Activated CD8-positive, alpha-beta T cell treated with anti-CD3 and anti-CD28 coated beads, Interleukin-2, amount 10 ng/mL, durations not matched to agents 7 days and 5 days (primary cell): ENCODE measurements at regions not wholly inside any gene's neighbourhood (a gene's known extent, or its start where the extent isn't known, plus 50 kb on each side); places are given as distances from the start of the nearest gene placed in this dataset.

Experiments used
- ATAC-seq: fragments of 150-1000 bp; cut with Tn5 transposase; one replicate; pipeline ENCODE4 v1.10.0; 2021; ENCODE audit warnings: moderate library complexity
- CTCF ChIA-PET: fragments of 350-600 bp; sonication (Branson Sonifier 250); formaldehyde crosslinking; loops from one replicate; lab custom pipeline; 2021; ENCODE audit warnings: antibody characterized with exemption; lab: Charles Lee
- POLR2A ChIA-PET: fragments of 350-600 bp; sonication (Branson Sonifier 250); formaldehyde crosslinking; loops from one replicate; lab custom pipeline; 2021; ENCODE audit warnings: antibody characterized with exemption; lab: Charles Lee
- DNase-seq: peaks from one replicate; pipeline ENCODE4 v3.0.0-alpha.2; 2020
- H3K27ac Mint-ChIP-seq: one replicate; pipeline ENCODE4 v1.8.0; 2021; ENCODE audit warnings: mild to moderate bottlenecking, mixed read lengths
- H3K27me3 Mint-ChIP-seq: one replicate; pipeline ENCODE4 v1.8.0; 2021; ENCODE audit warnings: low read depth, mixed read lengths
- H3K36me3 Mint-ChIP-seq: one replicate; pipeline ENCODE4 v1.8.0; 2021; ENCODE audit warnings: low read depth, mixed read lengths
- H3K4me1 Mint-ChIP-seq: one replicate; pipeline ENCODE4 v1.8.0; 2021; ENCODE audit warnings: low read depth, mixed read lengths
- H3K4me3 Mint-ChIP-seq: one replicate; pipeline ENCODE4 v1.8.0; 2021; ENCODE audit warnings: mild to moderate bottlenecking, mixed read lengths
- H3K9me3 Mint-ChIP-seq: one replicate; pipeline ENCODE4 v1.8.0; 2022; ENCODE audit warnings: mixed read lengths; ENCODE audit not compliant: insufficient read depth

GRCh38 chr18:72638376-72638775, 94.2 kb upstream of the CBLN2 start:
- no peak overlapping the region for H3K4me3 Mint-ChIP-seq
- ChIA-PET CTCF (no interaction called here), POLR2A (no interaction called here)
- H3K36me3 Mint-ChIP-seq, result no peaks in the 10 kb centered on the region
- no peaks in the 10 kb centered on the region for H3K9me3 Mint-ChIP-seq
- no peak for ATAC-seq
- no peak overlapping the region for H3K27ac Mint-ChIP-seq
- DNase-seq, result no peak
- no peaks in the 10 kb centered on the region for H3K4me1 Mint-ChIP-seq
- no peaks in the 10 kb centered on the region for H3K27me3 Mint-ChIP-seq

GRCh38 chr18:72637721-72638120, 93.6 kb upstream of the CBLN2 start:
- DNase-seq (no peak), ATAC-seq (no peak)
- Mint-ChIP-seq H3K27ac (no peak overlapping the region), H3K36me3 (no peaks in the 10 kb centered on the region), H3K4me1 (no peaks in the 10 kb centered on the region), H3K27me3 (no peaks in the 10 kb centered on the region), H3K9me3 (no peaks in the 10 kb centered on the region), H3K4me3 (no peak overlapping the region)
- ChIA-PET CTCF (no interaction called here), POLR2A (no interaction called here)

- Mint-ChIP-seq H3K36me3 (no peaks in the 10 kb centered on the region), H3K9me3 (no peaks in the 10 kb centered on the region), H3K27ac (no peak overlapping the region), H3K4me3 (no peak overlapping the region), H3K27me3 (no peaks in the 10 kb centered on the region), H3K4me1 (no peaks in the 10 kb centered on the region)
- ATAC-seq, result no peak
- ChIA-PET CTCF (no interaction called here), POLR2A (interaction anchor here (0.6 kb wide), 1 partner anchor 8 kb away, joined by 3 read pairs; no protein-coding TSS in a partner anchor)
- DNase-seq, result no peak
Observed at GRCh38 chr18:72637299-72637698, 93.2 kb upstream of the CBLN2 start.

- POLR2A ChIA-PET, result interaction anchor here (0.6 kb wide), 1 partner anchor 9 kb away, joined by 3 read pairs; no protein-coding TSS in a partner anchor
- H3K4me3 Mint-ChIP-seq, result no peak overlapping the region
- H3K9me3 Mint-ChIP-seq, result no peaks in the 10 kb centered on the region
- no peaks in the 10 kb centered on the region for H3K36me3 Mint-ChIP-seq
- CTCF ChIA-PET, result no interaction called here
- no peaks in the 10 kb centered on the region for H3K27me3 Mint-ChIP-seq
- no peak overlapping the region for H3K27ac Mint-ChIP-seq
- ATAC-seq (no peak), DNase-seq (no peak)
- H3K4me1 Mint-ChIP-seq, result no peaks in the 10 kb centered on the region
Observed at GRCh38 chr18:72636611-72637010, 92.5 kb upstream of the CBLN2 start.

- DNase-seq, result no peak
- ChIA-PET CTCF (no interaction called here), POLR2A (no interaction called here)
- no peak overlapping the region for H3K4me3 Mint-ChIP-seq
- no peaks in the 10 kb centered on the region for H3K36me3 Mint-ChIP-seq
- no peaks in the 10 kb centered on the region for H3K4me1 Mint-ChIP-seq
- ATAC-seq, result no peak
- H3K27me3 Mint-ChIP-seq, result no peaks in the 10 kb centered on the region
- no peak overlapping the region for H3K27ac Mint-ChIP-seq
- H3K9me3 Mint-ChIP-seq, result no peaks in the 10 kb centered on the region
Observed at GRCh38 chr18:72634500-72634899, 90.4 kb upstream of the CBLN2 start.

GRCh38 chr18:72630991-72631390, 86.8 kb upstream of the CBLN2 start:
- Mint-ChIP-seq H3K4me1 (no peaks in the 10 kb centered on the region), H3K27me3 (no peaks in the 10 kb centered on the region), H3K27ac (no peak overlapping the region), H3K36me3 (no peaks in the 10 kb centered on the region), H3K4me3 (no peak overlapping the region), H3K9me3 (no peaks in the 10 kb centered on the region)
- POLR2A ChIA-PET, result no interaction called here
- CTCF ChIA-PET, result no interaction called here
- no peak for DNase-seq
- no peak for ATAC-seq

- ATAC-seq, result no peak
Observed at GRCh38 chr18:72623444-72623843, 79.3 kb upstream of the CBLN2 start.

GRCh38 chr18:72613534-72613930, 69.4 kb upstream of the CBLN2 start:
- ATAC-seq, result no peak
- Mint-ChIP-seq H3K27me3 (no peaks in the 10 kb centered on the region), H3K27ac (no peak overlapping the region)

More at GRCh38 chr18:72623444-72623843, 79.3 kb upstream of the CBLN2 start:
- Mint-ChIP-seq H3K4me3 (no peak overlapping the region), H3K9me3 (no peaks in the 10 kb centered on the region), H3K27ac (no peak overlapping the region), H3K36me3 (no peaks in the 10 kb centered on the region), H3K27me3 (no peaks in the 10 kb centered on the region), H3K4me1 (no peaks in the 10 kb centered on the region)
- no peak for DNase-seq
- POLR2A ChIA-PET, result no interaction called here
- CTCF ChIA-PET, result no interaction called here

GRCh38 chr18:72612894-72613533, 68.9 kb upstream of the CBLN2 start:
- CTCF ChIA-PET, result no interaction called here
- Mint-ChIP-seq H3K36me3 (no peaks in the 10 kb centered on the region), H3K27ac (no peak overlapping the region), H3K4me3 (no peak overlapping the region), H3K4me1 (no peaks in the 10 kb centered on the region), H3K27me3 (no peaks in the 10 kb centered on the region), H3K9me3 (peaks cover 3% of the 10 kb centered on the region)
- DNase-seq, result no peak
- ATAC-seq, result no peak
- POLR2A ChIA-PET, result no interaction called here

More at GRCh38 chr18:72613534-72613930, 69.4 kb upstream of the CBLN2 start:
- Mint-ChIP-seq H3K4me3 (no peak overlapping the region), H3K36me3 (no peaks in the 10 kb centered on the region), H3K9me3 (peaks cover 3% of the 10 kb centered on the region), H3K4me1 (no peaks in the 10 kb centered on the region)
- DNase-seq, result no peak
- ChIA-PET CTCF (no interaction called here), POLR2A (no interaction called here)

GRCh38 chr18:72605376-72605775, 61.2 kb upstream of the CBLN2 start:
- H3K9me3 Mint-ChIP-seq, result no peaks in the 10 kb centered on the region
- no peak overlapping the region for H3K4me3 Mint-ChIP-seq
- ATAC-seq (no peak), DNase-seq (no peak)
- H3K4me1 Mint-ChIP-seq, result no peaks in the 10 kb centered on the region
- H3K27ac Mint-ChIP-seq, result no peak overlapping the region
- CTCF ChIA-PET, result no interaction called here
- no peaks in the 10 kb centered on the region for H3K27me3 Mint-ChIP-seq
- POLR2A ChIA-PET, result no interaction called here
- no peaks in the 10 kb centered on the region for H3K36me3 Mint-ChIP-seq

GRCh38 chr18:72601944-72602343, 57.8 kb upstream of the CBLN2 start:
- Mint-ChIP-seq H3K27me3 (no peaks in the 10 kb centered on the region), H3K27ac (no peak overlapping the region), H3K4me3 (no peak overlapping the region), H3K9me3 (no peaks in the 10 kb centered on the region), H3K4me1 (no peaks in the 10 kb centered on the region), H3K36me3 (no peaks in the 10 kb centered on the region)
- CTCF ChIA-PET, result no interaction called here
- ATAC-seq (no peak), DNase-seq (no peak)
- POLR2A ChIA-PET, result no interaction called here

GRCh38 chr18:72601481-72601880, 57.3 kb upstream of the CBLN2 start:
- no peaks in the 10 kb centered on the region for H3K9me3 Mint-ChIP-seq
- H3K4me3 Mint-ChIP-seq, result no peak overlapping the region
- no peaks in the 10 kb centered on the region for H3K27me3 Mint-ChIP-seq
- no peaks in the 10 kb centered on the region for H3K4me1 Mint-ChIP-seq
- H3K36me3 Mint-ChIP-seq, result no peaks in the 10 kb centered on the region
- CTCF ChIA-PET, result no interaction called here
- DNase-seq (no peak), ATAC-seq (no peak)
- no peak overlapping the region for H3K27ac Mint-ChIP-seq
- POLR2A ChIA-PET, result no interaction called here
